Cardiac fibroblast (primary cell): ENCODE measurements at regions not wholly inside any gene's neighbourhood (a gene's known extent, or its start where the extent isn't known, plus 50 kb on each side); places are given as distances from the start of the nearest gene placed in this dataset.

Source experiments
- DNase-seq, 2 donors: peaks; one replicate each; pipeline versions ENCODE4 v3.0.0 to v3.0.0-alpha.2; 2010; ENCODE audit warnings: low read depth in 2 of 2
- H3K4me3 ChIP-seq, 2 donors: replicated peaks in 1 of 2; 1 replicate in 1 of 2; 2 replicates in 1 of 2; pipeline ENCODE4 v1.5.1; 2011; ENCODE audit warnings: low read depth in 2 of 2, low read length in 2 of 2, mild to moderate bottlenecking in 2 of 2, moderate library complexity in 1 of 2
- TF ChIP-seq, protein P1 (sequence below): IDR thresholded peaks from one replicate; pipeline ENCODE4 v1.5.1; 2011; ENCODE audit warnings: low read depth, mild to moderate bottlenecking, low read length, inconsistent platforms

DNA sequence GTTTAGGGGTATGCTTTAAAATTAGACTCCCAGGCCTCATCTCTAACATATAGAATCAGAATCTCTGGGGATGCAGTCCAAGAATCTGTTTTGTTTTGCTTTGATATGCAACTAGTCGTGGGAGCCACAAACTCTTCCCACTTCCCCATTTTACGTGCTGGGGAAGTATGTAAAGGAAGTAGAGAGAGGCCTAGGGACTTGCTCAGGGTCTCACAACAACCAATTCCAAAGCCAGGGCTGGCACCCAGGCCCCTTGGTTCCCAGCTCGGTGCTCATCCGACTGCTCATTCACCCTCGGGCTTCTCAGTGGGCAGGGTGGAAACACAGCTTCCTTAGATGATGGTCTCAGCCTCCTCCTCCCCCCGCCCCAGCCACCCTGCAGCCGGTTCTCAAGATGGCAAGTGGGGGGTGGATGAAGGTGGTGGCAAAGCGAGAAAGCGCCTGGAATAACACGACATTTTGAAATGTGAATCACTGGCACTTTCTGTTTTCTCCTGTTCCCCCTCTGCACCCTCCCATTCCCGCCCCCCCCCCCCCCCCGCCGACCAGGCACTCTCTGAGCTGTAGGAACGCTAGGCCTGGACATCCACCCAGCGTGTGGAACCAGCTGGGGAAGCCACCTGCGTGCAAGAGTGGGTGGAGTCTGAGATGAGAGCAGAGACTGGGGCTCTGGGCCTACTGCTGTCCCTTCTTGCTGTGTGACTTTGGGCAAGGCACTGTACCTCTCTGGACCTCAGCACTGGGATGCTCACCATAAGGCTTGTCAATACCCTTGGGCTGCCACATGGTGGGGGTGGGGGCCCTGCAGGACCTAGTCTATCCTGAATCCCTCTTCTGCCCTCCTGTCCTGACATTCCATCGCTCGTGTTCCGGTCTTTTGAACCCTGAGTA is 214.5 kb downstream of the RPLP1 start:
- no peak for DNase-seq
- TF ChIP-seq, protein P1, sequence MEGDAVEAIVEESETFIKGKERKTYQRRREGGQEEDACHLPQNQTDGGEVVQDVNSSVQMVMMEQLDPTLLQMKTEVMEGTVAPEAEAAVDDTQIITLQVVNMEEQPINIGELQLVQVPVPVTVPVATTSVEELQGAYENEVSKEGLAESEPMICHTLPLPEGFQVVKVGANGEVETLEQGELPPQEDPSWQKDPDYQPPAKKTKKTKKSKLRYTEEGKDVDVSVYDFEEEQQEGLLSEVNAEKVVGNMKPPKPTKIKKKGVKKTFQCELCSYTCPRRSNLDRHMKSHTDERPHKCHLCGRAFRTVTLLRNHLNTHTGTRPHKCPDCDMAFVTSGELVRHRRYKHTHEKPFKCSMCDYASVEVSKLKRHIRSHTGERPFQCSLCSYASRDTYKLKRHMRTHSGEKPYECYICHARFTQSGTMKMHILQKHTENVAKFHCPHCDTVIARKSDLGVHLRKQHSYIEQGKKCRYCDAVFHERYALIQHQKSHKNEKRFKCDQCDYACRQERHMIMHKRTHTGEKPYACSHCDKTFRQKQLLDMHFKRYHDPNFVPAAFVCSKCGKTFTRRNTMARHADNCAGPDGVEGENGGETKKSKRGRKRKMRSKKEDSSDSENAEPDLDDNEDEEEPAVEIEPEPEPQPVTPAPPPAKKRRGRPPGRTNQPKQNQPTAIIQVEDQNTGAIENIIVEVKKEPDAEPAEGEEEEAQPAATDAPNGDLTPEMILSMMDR: no peak
- H3K4me3 ChIP-seq: no peak overlapping the region

DNA sequence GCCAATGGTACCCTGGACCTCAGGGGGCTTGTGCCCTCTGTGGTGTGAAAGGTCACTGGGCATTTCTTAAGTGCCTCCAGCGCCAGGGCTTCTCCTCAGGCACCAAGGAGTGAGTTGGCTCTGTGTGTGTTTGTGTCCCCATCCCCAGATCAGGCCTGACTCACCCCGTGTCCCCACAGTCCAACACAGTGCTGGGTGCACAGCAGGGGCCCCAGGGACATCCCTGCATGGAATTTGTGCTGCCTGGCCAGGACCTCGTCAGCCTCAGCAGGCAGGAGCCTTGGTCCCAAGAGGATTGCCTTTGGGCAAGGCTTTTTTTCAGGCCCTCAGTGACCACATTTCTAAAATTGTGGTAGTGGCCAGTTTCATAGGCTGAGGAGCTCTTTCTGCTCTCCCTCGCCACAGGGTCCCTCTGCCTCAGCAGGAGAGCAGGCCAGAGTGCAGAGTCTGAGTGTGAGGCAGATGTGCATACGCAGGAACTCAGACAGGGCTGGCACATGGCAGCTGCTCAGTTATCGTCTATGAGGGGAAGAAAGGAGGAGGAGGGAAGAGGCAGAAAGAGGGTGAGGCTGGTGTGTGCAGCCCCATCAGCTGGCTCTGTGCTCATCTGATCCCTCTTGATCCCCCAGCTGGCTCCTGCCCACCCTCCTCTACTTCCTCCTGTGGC is 215.6 kb downstream of the RPLP1 start:
- H3K4me3 ChIP-seq: no peak overlapping the region
- TF ChIP-seq, protein P1: no peak
- no peak for DNase-seq

DNA sequence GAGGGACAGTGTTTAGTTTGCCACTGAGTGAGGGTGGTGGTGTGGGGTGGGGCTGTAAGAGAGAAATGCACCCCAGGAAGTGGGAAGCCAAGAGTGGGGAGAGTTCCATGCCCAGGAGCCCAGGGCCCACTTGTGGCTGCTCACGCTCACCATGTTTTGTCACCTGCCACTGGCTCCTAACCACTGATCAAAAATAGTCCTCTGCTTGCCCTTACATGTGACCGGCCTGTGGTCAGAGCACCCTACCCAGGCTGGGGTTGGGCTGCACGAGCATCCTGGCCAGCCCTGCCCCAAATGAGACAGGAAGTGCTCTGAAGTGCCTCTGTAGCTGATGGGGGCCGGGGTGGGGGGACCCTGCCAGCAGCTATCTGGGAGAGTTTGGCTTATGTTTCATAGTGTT is 216.3 kb downstream of the RPLP1 start:
- DNase-seq: no peak
- H3K4me3 ChIP-seq: no peak overlapping the region
- TF ChIP-seq, protein P1: no peak

DNA sequence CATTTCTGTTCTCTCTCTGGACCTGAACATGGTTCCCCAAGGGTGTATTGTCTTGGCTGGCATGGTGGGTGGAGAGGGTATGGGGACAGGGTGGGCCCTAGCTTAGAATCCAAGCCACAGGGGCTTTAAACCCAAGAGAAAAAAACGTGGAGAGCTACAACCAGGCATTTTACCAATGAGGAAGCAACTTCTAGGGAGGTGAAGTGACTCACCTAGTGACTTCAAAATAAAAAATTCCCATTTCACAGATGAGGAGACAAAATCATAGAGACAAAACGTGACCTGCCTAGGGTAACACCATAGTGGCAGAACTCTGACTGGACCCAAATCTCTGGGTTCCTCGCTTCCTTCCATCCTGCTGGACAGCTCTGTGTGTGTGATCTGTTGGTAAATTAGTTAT is 216.8 kb downstream of the RPLP1 start:
- no peak for DNase-seq
- TF ChIP-seq, protein P1: no peak
- H3K4me3 ChIP-seq: no peak overlapping the region

DNA sequence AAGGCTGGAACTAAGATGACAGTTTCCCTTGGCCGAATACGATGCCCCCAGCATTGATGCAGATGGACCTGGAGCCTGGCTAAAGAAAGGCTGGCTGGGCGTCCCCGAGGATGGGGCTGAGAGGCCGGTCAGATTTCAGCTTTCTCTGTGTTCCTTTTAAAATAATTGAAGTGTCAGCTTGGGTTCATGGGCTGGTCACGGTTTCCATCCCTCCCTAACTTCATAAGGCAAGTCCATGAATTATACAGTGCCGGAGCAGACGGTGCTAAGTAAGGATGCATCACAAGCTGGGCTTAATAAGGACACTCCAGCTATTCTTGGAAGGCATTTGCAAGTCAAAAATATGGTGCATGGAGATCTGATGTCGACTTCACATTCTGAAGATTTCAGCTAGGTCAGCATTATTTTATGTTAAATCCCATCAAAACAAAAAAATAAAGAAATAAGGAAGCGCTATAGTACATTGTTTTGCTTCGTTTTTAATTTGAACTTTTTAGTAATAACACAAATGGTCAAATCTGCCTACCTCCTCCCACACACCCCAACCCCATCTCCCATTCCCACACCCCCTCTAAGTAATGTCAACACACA is 220.8 kb downstream of the RPLP1 start:
- TF ChIP-seq, protein P1: no peak
- H3K4me3 ChIP-seq: no peak overlapping the region
- DNase-seq: no peak

DNA sequence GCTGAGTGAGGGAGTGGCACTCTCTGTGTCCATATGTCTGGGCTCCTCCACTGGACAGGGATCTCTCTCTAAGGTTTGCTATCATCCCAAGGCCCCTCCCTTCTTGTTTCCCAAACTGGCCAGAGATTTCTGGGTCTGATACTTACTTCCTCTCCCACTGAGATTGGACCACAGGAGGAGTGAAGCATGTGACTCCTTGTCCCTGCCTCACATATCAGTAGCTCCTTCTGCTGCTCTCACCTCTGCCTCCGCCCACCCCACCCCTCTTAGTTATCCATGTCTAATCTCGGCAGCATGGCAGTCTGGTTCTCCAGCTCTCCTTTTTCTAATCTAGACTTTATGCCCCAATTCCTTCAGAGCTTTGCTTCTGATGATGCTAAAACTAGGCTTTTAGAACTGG is 223.1 kb downstream of the RPLP1 start:
- H3K4me3 ChIP-seq: no peak overlapping the region
- DNase-seq: no peak
- TF ChIP-seq, protein P1: no peak
